Thymus (tissue), 11 donors: ENCODE measurements at regions not wholly inside any gene's neighbourhood (a gene's known extent, or its start where the extent isn't known, plus 50 kb on each side); places are given as distances from the start of the nearest gene placed in this dataset.

Source experiments
- DNase-seq, 9 donors: peaks; one replicate each; pipeline ENCODE4 v3.0.0-alpha.2; 2013; ENCODE audit warnings: low spot score in 9 of 9, low read depth in 6 of 9, missing footprints in 1 of 9
- H3K27ac ChIP-seq, 2 donors: one replicate each; pipeline ENCODE4 v1.5.1; 2013; ENCODE audit warnings: control low read depth in 1 of 2, low read depth in 1 of 2, low read length in 1 of 2, mild to moderate bottlenecking in 1 of 2, moderate library complexity in 1 of 2
- H3K27me3 ChIP-seq, 2 donors: one replicate each; pipeline ENCODE4 v1.5.1; 2013; ENCODE audit warnings: low read length in 1 of 2; ENCODE audit not compliant: control insufficient read depth in 2 of 2, insufficient read depth in 1 of 2
- H3K36me3 ChIP-seq, 2 donors: one replicate each; pipeline ENCODE4 v1.5.1; 2013; ENCODE audit warnings: low read length in 1 of 2, mild to moderate bottlenecking in 1 of 2, moderate library complexity in 1 of 2; ENCODE audit not compliant: control insufficient read depth in 2 of 2, insufficient read depth in 2 of 2
- H3K4me1 ChIP-seq, 2 donors: one replicate each; pipeline ENCODE4 v1.5.1; 2013; ENCODE audit warnings: low read length in 2 of 2; ENCODE audit not compliant: control insufficient read depth in 2 of 2, insufficient read depth in 2 of 2
- H3K4me3 ChIP-seq, 2 donors: one replicate each; pipeline ENCODE4 v1.5.1; 2013; ENCODE audit warnings: low read length in 2 of 2, control low read depth in 1 of 2, mild to moderate bottlenecking in 1 of 2
- H3K9me3 ChIP-seq, 2 donors: one replicate each; pipeline ENCODE4 v1.5.1; 2013; ENCODE audit warnings: low read length in 1 of 2, mild to moderate bottlenecking in 1 of 2; ENCODE audit not compliant: control insufficient read depth in 2 of 2, insufficient read depth in 1 of 2
- WGBS: extraction: QIAGEN DNeasy Blood & Tissue Kit; methylation state at CpG from one replicate; pipeline ENCODE4 v1.1.7; 2013; 5-methylcytosine and 5-hydroxymethylcytosine counted together
- donor health status: healthy.

- Histone ChIP-seq H3K9me3 (no peaks in the 10 kb centered on the region), H3K36me3 (no peaks in the 10 kb centered on the region), H3K27me3 (no peaks in the 10 kb centered on the region), H3K4me3 (no peak overlapping the region), H3K27ac (no peak overlapping the region), H3K4me1 (no peaks in the 10 kb centered on the region)
- DNase-seq, result no peak
- WGBS, result 84% methylated on average over 3 of the region's 3 CpGs
Measured at GRCh38 chr11:114883472-114883871, 205.1 kb downstream of the NXPE2 start.

GRCh38 chr11:114886644-114887265 is 208.4 kb downstream of the NXPE2 start:
- no peaks in the 10 kb centered on the region for H3K4me1 ChIP-seq
- no peak for DNase-seq
- 71% methylated on average over 4 of the region's 4 CpGs for WGBS
- no peaks in the 10 kb centered on the region for H3K9me3 ChIP-seq
- H3K4me3 ChIP-seq, result no peak overlapping the region
- no peak overlapping the region for H3K27ac ChIP-seq
- no peaks in the 10 kb centered on the region for H3K27me3 ChIP-seq
- H3K36me3 ChIP-seq, result no peaks in the 10 kb centered on the region

- no peak for DNase-seq
- WGBS, result 77% methylated on average over 12 of the region's 12 CpGs
Measured at GRCh38 chr11:114889594-114890011, 211.3 kb downstream of the NXPE2 start.

GRCh38 chr11:114890038-114890437 is 211.7 kb downstream of the NXPE2 start:
- H3K9me3 ChIP-seq, result no peaks in the 10 kb centered on the region
- DNase-seq, result no peak
- no peak overlapping the region for H3K4me3 ChIP-seq
- H3K4me1 ChIP-seq, result no peaks in the 10 kb centered on the region
- WGBS, result 75% methylated on average over 8 of the region's 8 CpGs
- H3K27me3 ChIP-seq, result no peaks in the 10 kb centered on the region
- no peaks in the 10 kb centered on the region for H3K36me3 ChIP-seq
- H3K27ac ChIP-seq, result no peak overlapping the region

More at GRCh38 chr11:114889594-114890011, 211.3 kb downstream of the NXPE2 start:
- Histone ChIP-seq H3K9me3 (no peaks in the 10 kb centered on the region), H3K27ac (no peak overlapping the region), H3K36me3 (no peaks in the 10 kb centered on the region), H3K4me3 (no peak overlapping the region), H3K27me3 (no peaks in the 10 kb centered on the region), H3K4me1 (no peaks in the 10 kb centered on the region)

GRCh38 chr11:114891911-114892310 is 213.6 kb downstream of the NXPE2 start:
- no peaks in the 10 kb centered on the region for H3K27me3 ChIP-seq
- WGBS, result 68% methylated on average over 1 of the region's 1 CpG
- DNase-seq, result no peak
- no peak overlapping the region for H3K27ac ChIP-seq
- no peaks in the 10 kb centered on the region for H3K9me3 ChIP-seq
- no peak overlapping the region for H3K4me3 ChIP-seq
- no peaks in the 10 kb centered on the region for H3K4me1 ChIP-seq
- no peaks in the 10 kb centered on the region for H3K36me3 ChIP-seq

GRCh38 chr11:114892381-114893197 is 214.3 kb downstream of the NXPE2 start:
- Histone ChIP-seq H3K4me1 (no peaks in the 10 kb centered on the region), H3K4me3 (no peak overlapping the region), H3K27ac (no peak overlapping the region), H3K9me3 (no peaks in the 10 kb centered on the region), H3K36me3 (no peaks in the 10 kb centered on the region), H3K27me3 (no peaks in the 10 kb centered on the region)
- no peak for DNase-seq
- 93% methylated on average over 3 of the region's 3 CpGs for WGBS

- WGBS, result 86% methylated on average over 5 of the region's 5 CpGs
- no peak overlapping the region for H3K27ac ChIP-seq
- no peaks in the 10 kb centered on the region for H3K27me3 ChIP-seq
- H3K36me3 ChIP-seq, result no peaks in the 10 kb centered on the region
- H3K4me1 ChIP-seq, result no peaks in the 10 kb centered on the region
- H3K9me3 ChIP-seq, result no peaks in the 10 kb centered on the region
- DNase-seq, result no peak
- no peak overlapping the region for H3K4me3 ChIP-seq
Measured at GRCh38 chr11:114893329-114893728, 215.0 kb downstream of the NXPE2 start.

GRCh38 chr11:114896594-114896993 is 218.3 kb downstream of the NXPE2 start:
- Histone ChIP-seq H3K4me1 (no peaks in the 10 kb centered on the region), H3K4me3 (no peak overlapping the region), H3K36me3 (no peaks in the 10 kb centered on the region), H3K27me3 (no peaks in the 10 kb centered on the region), H3K27ac (no peak overlapping the region), H3K9me3 (peaks cover 0 to 8% of the 10 kb centered on the region in 2 donors)
- DNase-seq, result no peak
- 77% methylated on average over 4 of the region's 4 CpGs for WGBS

GRCh38 chr11:114909866-114910265 is 231.5 kb downstream of the NXPE2 start:
- H3K4me1 ChIP-seq, result no peaks in the 10 kb centered on the region
- H3K4me3 ChIP-seq, result no peak overlapping the region
- WGBS, result 63% methylated on average over 3 of the region's 3 CpGs
- H3K9me3 ChIP-seq, result no peaks in the 10 kb centered on the region
- no peaks in the 10 kb centered on the region for H3K36me3 ChIP-seq
- DNase-seq, result no peak
- no peaks in the 10 kb centered on the region for H3K27me3 ChIP-seq
- no peak overlapping the region for H3K27ac ChIP-seq
